DND-41 (cell line): ENCODE measurements at regions not wholly inside any gene's neighbourhood (a gene's known extent, or its start where the extent isn't known, plus 50 kb on each side); places are given as distances from the start of the nearest gene placed in this dataset.
"Not testable (repeated sequence)": the region's sequence is repeated elsewhere in the genome, so short reads cannot be mapped to it uniquely, and the experiment has no call there.

Experiments used
- ATAC-seq: fragments of 200-7000 bp; cut with Tn5 transposase; 3 replicates; pipeline ENCODE4 v1.9.1; 2021; ENCODE audit warnings: low read depth; ENCODE audit not compliant: insufficient read depth
- DNase-seq: peaks from one replicate; pipeline ENCODE4 v3.0.0-alpha.2; 2020
- H2AFZ ChIP-seq: 2 replicates; pipeline ENCODE4 v1.6.0; 2012; ENCODE audit warnings: low read depth, low read length
- H3K27ac ChIP-seq: 2 replicates; pipeline ENCODE4 v1.5.1; 2012; ENCODE audit warnings: low read length, inconsistent platforms
- H3K27me3 ChIP-seq: fragments of 200-600 bp; sonication (generic); 2 replicates; pipeline ENCODE4 v1.6.0; 2012; ENCODE audit warnings: low read length, mild to moderate bottlenecking, inconsistent platforms; ENCODE audit not compliant: insufficient read depth, poor library complexity
- H3K36me3 ChIP-seq: 2 replicates; pipeline ENCODE4 v1.5.1; 2012; ENCODE audit warnings: low read length, inconsistent platforms; ENCODE audit not compliant: insufficient read depth
- H3K4me1 ChIP-seq: 2 replicates; pipeline ENCODE4 v1.5.1; 2012; ENCODE audit warnings: mild to moderate bottlenecking, low read length; ENCODE audit not compliant: insufficient read depth
- H3K4me2 ChIP-seq: 2 replicates; pipeline ENCODE4 v1.6.0; 2012; ENCODE audit warnings: mild to moderate bottlenecking, moderate library complexity, low read length, inconsistent platforms; ENCODE audit not compliant: insufficient read depth
- H3K4me3 ChIP-seq, 2 experiments: fragments of 200-600 bp in 1 of 2; shearing (Covaris generic) in 1 of 2; 2 replicates each; pipeline ENCODE4 v1.5.1; 2012 to 2016; ENCODE audit warnings: inconsistent platforms in 2 of 2, low read length in 2 of 2, mild to moderate bottlenecking in 2 of 2, low read depth in 1 of 2, moderate library complexity in 1 of 2
- H3K79me2 ChIP-seq: 2 replicates; pipeline ENCODE4 v1.6.0; 2012; ENCODE audit warnings: low read length, inconsistent platforms; ENCODE audit not compliant: insufficient read depth
- H3K9ac ChIP-seq: 2 replicates; pipeline ENCODE4 v1.6.0; 2012; ENCODE audit warnings: low read depth, mild to moderate bottlenecking, inconsistent platforms, low read length, moderate library complexity
- H3K9me3 ChIP-seq: 2 replicates; pipeline ENCODE4 v1.5.1; 2012; ENCODE audit warnings: low read length, moderate library complexity, mild to moderate bottlenecking, inconsistent platforms; ENCODE audit not compliant: insufficient read depth, severe bottlenecking
- H4K20me1 ChIP-seq: 2 replicates; pipeline ENCODE4 v1.6.0; 2012; ENCODE audit warnings: low read length; ENCODE audit not compliant: insufficient read depth
- EZH2 ChIP-seq: IDR thresholded peaks from 3 replicates; pipeline ENCODE4 v1.6.1; 2012; ENCODE audit warnings: borderline replicate concordance, low read depth, mild to moderate bottlenecking, moderate library complexity, low read length, inconsistent platforms; ENCODE audit not compliant: severe bottlenecking
- TF ChIP-seq, protein P1 (sequence below): IDR thresholded peaks from 2 replicates; pipeline ENCODE4 v1.5.1; 2012; ENCODE audit warnings: borderline replicate concordance, low read length, moderate library complexity, mild to moderate bottlenecking; ENCODE audit not compliant: poor library complexity, severe bottlenecking; ENCODE audit errors: extremely low read depth

- no peak for TF ChIP-seq EZH2
- TF ChIP-seq, protein P1, sequence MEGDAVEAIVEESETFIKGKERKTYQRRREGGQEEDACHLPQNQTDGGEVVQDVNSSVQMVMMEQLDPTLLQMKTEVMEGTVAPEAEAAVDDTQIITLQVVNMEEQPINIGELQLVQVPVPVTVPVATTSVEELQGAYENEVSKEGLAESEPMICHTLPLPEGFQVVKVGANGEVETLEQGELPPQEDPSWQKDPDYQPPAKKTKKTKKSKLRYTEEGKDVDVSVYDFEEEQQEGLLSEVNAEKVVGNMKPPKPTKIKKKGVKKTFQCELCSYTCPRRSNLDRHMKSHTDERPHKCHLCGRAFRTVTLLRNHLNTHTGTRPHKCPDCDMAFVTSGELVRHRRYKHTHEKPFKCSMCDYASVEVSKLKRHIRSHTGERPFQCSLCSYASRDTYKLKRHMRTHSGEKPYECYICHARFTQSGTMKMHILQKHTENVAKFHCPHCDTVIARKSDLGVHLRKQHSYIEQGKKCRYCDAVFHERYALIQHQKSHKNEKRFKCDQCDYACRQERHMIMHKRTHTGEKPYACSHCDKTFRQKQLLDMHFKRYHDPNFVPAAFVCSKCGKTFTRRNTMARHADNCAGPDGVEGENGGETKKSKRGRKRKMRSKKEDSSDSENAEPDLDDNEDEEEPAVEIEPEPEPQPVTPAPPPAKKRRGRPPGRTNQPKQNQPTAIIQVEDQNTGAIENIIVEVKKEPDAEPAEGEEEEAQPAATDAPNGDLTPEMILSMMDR: no peak
- no peaks in the 10 kb centered on the region for H3K4me1 ChIP-seq
Measured at GRCh38 chr4:42310806-42311205, 86.5 kb upstream of the SHISA3 start.

DNA sequence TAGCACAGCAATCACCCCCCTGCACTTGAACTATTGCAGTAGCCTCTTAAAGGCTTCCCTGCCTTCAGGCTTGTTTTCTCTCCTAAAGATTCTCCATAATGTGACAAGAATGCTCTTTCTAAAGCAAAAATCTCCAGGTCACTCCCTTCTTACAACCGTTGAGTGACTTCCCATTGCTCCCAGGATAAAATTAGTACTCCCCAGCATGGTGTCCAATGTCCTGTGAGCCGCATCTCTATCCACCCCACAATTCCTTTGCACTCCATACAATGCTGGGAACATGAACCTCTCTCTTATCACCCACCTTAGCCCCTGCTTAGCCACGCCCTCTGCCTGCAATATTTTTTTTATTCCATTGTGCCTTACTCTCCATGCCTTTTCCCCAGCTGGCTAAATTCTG, 85.7 kb upstream of the SHISA3 start:
- Histone ChIP-seq H3K9ac (no peak overlapping the region), H2AFZ (no peak overlapping the region), H3K4me1 (no peaks in the 10 kb centered on the region), H3K27me3 (no peaks in the 10 kb centered on the region), H3K4me3 (no peak overlapping the region), H3K79me2 (no peaks in the 10 kb centered on the region), H4K20me1 (no peaks in the 10 kb centered on the region), H3K36me3 (no peaks in the 10 kb centered on the region), H3K27ac (no peak overlapping the region), H3K9me3 (no peaks in the 10 kb centered on the region), H3K4me2 (no peak overlapping the region)
- DNase-seq (no peak), ATAC-seq (no peak)
- TF ChIP-seq EZH2: no peak
- TF ChIP-seq, protein P1: no peak

More at GRCh38 chr4:42310806-42311205, 86.5 kb upstream of the SHISA3 start:
- H3K4me2 ChIP-seq: no peak overlapping the region
- no peak overlapping the region for H3K4me3 ChIP-seq
- H3K79me2 ChIP-seq: no peaks in the 10 kb centered on the region
- H2AFZ ChIP-seq: no peak overlapping the region
- no peak for ATAC-seq
- H3K9me3 ChIP-seq: no peaks in the 10 kb centered on the region
- no peak overlapping the region for H3K9ac ChIP-seq
- no peak overlapping the region for H3K27ac ChIP-seq
- DNase-seq: no peak
- no peaks in the 10 kb centered on the region for H3K27me3 ChIP-seq
- H4K20me1 ChIP-seq: no peaks in the 10 kb centered on the region
- H3K36me3 ChIP-seq: no peaks in the 10 kb centered on the region

GRCh38 chr4:42313420-42313819, 83.9 kb upstream of the SHISA3 start:
- H3K9me3 ChIP-seq, H4K20me1 ChIP-seq, DNase-seq, H3K4me2 ChIP-seq, H3K36me3 ChIP-seq, H3K4me1 ChIP-seq, H2AFZ ChIP-seq, H3K27ac ChIP-seq, H3K27me3 ChIP-seq, H3K79me2 ChIP-seq, H3K9ac ChIP-seq, ATAC-seq, H3K4me3 ChIP-seq: not testable (repeated sequence)

GRCh38 chr4:42313872-42314271, 83.4 kb upstream of the SHISA3 start:
- no peak overlapping the region for H2AFZ ChIP-seq

More at GRCh38 chr4:42313872-42314271, 83.4 kb upstream of the SHISA3 start:
- Histone ChIP-seq H4K20me1 (no peaks in the 10 kb centered on the region), H3K79me2 (no peaks in the 10 kb centered on the region), H3K4me3 (no peak overlapping the region), H3K36me3 (no peaks in the 10 kb centered on the region), H3K9ac (no peak overlapping the region), H3K4me2 (no peak overlapping the region), H3K27me3 (no peaks in the 10 kb centered on the region), H3K9me3 (no peaks in the 10 kb centered on the region), H3K27ac (no peak overlapping the region), H3K4me1 (no peaks in the 10 kb centered on the region)
- no peak for DNase-seq
- TF ChIP-seq, protein P1: no peak
- no peak for TF ChIP-seq EZH2
- no peak for ATAC-seq
